ENCODE measurements at regions not wholly inside any gene's neighbourhood (a gene's known extent, or its start where the extent isn't known, plus 50 kb on each side); places are given as distances from the start of the nearest gene placed in this dataset.
A peak's percentile ranks its signal among the peaks of the same experiment; 100 is the strongest.

DNA sequence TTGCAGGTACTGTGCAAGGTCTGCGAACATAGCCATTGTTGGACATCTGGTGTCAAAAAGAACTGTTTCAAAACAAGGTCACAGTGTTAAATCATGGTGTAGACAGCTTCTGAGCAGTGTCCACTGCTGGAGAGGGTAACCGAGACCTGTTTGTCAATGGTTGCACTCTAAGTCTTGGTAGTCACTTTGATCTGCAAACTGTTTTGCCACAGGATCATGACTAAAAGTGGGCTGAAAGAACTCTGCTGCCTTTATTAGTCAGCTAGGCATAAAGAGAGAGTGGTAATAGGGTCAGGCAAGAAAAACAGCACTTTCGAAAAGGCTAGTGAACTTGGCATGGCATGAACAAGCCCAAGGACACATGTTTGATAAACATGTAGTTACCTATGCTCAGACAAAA is 552.3 kb upstream of the CITED2 start:
- Mint-ChIP-seq H3K4me3 (ENCODE audit: unreplicated experiment) (peak overlapping the region; percentile 31), H3K27me3 (ENCODE audit: unreplicated experiment) (peaks cover 6% of the 10 kb centered on the region), H3K4me1 (ENCODE audit: low read depth, unreplicated experiment) (peaks cover 27% of the 10 kb centered on the region), H3K36me3 (ENCODE audit: unreplicated experiment) (no peaks in the 10 kb centered on the region), H3K27ac (ENCODE audit: unreplicated experiment) (peak overlapping the region; percentile 85), H3K9me3 (ENCODE audit: unreplicated experiment) (peaks cover 3% of the 10 kb centered on the region)
- no peak for DNase-seq
- TF ChIP-seq, protein P1, sequence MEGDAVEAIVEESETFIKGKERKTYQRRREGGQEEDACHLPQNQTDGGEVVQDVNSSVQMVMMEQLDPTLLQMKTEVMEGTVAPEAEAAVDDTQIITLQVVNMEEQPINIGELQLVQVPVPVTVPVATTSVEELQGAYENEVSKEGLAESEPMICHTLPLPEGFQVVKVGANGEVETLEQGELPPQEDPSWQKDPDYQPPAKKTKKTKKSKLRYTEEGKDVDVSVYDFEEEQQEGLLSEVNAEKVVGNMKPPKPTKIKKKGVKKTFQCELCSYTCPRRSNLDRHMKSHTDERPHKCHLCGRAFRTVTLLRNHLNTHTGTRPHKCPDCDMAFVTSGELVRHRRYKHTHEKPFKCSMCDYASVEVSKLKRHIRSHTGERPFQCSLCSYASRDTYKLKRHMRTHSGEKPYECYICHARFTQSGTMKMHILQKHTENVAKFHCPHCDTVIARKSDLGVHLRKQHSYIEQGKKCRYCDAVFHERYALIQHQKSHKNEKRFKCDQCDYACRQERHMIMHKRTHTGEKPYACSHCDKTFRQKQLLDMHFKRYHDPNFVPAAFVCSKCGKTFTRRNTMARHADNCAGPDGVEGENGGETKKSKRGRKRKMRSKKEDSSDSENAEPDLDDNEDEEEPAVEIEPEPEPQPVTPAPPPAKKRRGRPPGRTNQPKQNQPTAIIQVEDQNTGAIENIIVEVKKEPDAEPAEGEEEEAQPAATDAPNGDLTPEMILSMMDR (IDR thresholded peaks at IDR 0.05; ENCODE audit: partially characterized antibody, unreplicated experiment): no peak

DNA sequence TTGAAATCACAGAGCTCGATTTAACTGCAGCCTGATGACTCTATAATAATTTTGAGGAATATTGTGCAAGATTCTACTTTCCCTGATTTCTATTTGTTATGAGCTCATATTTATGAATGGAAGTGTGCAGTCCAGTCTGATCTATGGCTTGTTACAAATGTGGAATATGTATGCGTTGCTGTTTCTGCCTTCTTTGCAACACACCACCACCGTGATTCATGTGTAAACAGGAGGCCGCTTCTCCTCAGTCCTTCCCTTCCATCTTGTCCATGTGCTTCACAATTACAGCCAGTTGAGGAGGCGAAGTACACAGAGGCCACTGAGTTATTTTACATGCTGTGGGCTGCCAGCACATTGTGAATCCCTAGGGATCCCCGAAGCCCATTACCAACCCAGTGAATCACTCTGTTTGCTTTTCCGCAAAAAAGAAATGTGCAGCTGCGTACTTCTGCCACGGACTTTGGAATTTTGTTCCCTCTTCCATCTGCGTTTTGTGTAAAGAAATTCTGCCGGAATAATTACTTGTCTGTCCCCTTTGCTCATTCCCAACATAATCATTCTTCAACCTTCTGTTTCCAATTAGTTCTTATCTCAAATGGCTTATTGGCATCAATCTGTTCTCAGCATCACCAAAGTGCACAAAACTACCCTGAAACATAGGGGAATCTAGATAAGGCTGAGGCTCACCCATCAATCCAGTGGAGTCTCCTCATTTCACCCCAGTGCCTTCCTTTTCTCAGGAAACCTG is 551.6 kb upstream of the CITED2 start:
- no peaks in the 10 kb centered on the region for H3K36me3 Mint-ChIP-seq (ENCODE audit: unreplicated experiment)
- peak overlapping the region; percentile 85 for H3K27ac Mint-ChIP-seq (ENCODE audit: unreplicated experiment)
- peaks cover 30% of the 10 kb centered on the region for H3K4me1 Mint-ChIP-seq (ENCODE audit: low read depth, unreplicated experiment)
- peaks cover 6% of the 10 kb centered on the region for H3K27me3 Mint-ChIP-seq (ENCODE audit: unreplicated experiment)
- peak; percentile 65 for DNase-seq
- TF ChIP-seq, protein P1 (IDR thresholded peaks at IDR 0.05; ENCODE audit: partially characterized antibody, unreplicated experiment): no peak
- H3K9me3 Mint-ChIP-seq (ENCODE audit: unreplicated experiment): peaks cover 3% of the 10 kb centered on the region
- H3K4me3 Mint-ChIP-seq (ENCODE audit: unreplicated experiment): peak overlapping the region; percentile 31

DNA sequence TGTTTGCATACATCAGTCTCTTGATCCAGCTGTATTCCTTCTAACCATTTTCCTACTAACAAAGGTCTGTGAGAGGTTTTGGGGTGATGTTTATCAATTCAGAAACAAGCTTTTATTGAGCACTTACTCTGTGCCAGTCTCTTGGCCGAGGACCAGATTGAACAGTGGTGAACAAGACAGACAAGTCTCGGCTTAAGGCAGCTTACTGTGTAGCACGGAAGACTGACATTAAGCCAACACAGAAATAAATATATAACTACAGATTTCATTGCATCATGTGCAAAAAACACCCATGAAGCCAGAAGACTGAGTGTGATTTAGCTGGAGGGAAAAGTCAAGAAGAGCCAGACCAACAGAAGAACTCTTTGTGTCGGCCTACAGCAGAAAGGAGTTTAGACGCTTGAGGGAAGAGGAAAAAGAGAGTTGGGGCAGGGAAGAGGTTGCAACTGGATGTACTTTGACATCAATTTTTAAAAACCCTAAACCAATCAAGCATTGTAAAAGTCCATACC is 549.6 kb upstream of the CITED2 start:
- TF ChIP-seq, protein P1 (IDR thresholded peaks at IDR 0.05; ENCODE audit: partially characterized antibody, unreplicated experiment): no peak
- Mint-ChIP-seq H3K27me3 (ENCODE audit: unreplicated experiment) (peaks cover 14% of the 10 kb centered on the region), H3K9me3 (ENCODE audit: unreplicated experiment) (peaks cover 7% of the 10 kb centered on the region), H3K27ac (ENCODE audit: unreplicated experiment) (no peak overlapping the region), H3K4me1 (ENCODE audit: low read depth, unreplicated experiment) (peaks cover 46% of the 10 kb centered on the region), H3K36me3 (ENCODE audit: unreplicated experiment) (no peaks in the 10 kb centered on the region), H3K4me3 (ENCODE audit: unreplicated experiment) (no peak overlapping the region)
- no peak for DNase-seq

DNA sequence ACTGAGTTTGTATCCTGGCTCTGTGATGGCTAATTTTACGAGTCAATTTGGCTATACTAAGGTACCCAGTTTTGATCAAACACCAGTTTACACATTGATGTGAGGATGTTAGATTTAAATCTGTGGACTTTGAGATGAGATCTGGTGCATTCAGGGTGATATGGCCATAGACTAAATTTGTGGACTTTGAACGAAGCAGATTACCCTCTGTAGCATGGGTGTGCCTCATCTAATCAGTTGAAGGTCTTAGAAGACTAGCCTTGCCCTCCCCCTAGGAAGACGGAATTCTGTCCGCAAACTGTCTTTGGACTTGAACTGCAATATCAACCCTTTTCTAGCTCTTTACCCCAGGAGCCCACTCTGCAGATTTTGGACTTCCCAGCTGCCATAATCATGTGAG is 547.8 kb upstream of the CITED2 start:
- H3K9me3 Mint-ChIP-seq (ENCODE audit: unreplicated experiment): peaks cover 7% of the 10 kb centered on the region
- H3K36me3 Mint-ChIP-seq (ENCODE audit: unreplicated experiment): no peaks in the 10 kb centered on the region
- H3K4me3 Mint-ChIP-seq (ENCODE audit: unreplicated experiment): no peak overlapping the region
- H3K27ac Mint-ChIP-seq (ENCODE audit: unreplicated experiment): no peak overlapping the region
- TF ChIP-seq, protein P1 (IDR thresholded peaks at IDR 0.05; ENCODE audit: partially characterized antibody, unreplicated experiment): no peak
- DNase-seq: no peak
- peaks cover 52% of the 10 kb centered on the region for H3K4me1 Mint-ChIP-seq (ENCODE audit: low read depth, unreplicated experiment)
- H3K27me3 Mint-ChIP-seq (ENCODE audit: unreplicated experiment): peaks cover 14% of the 10 kb centered on the region

DNA sequence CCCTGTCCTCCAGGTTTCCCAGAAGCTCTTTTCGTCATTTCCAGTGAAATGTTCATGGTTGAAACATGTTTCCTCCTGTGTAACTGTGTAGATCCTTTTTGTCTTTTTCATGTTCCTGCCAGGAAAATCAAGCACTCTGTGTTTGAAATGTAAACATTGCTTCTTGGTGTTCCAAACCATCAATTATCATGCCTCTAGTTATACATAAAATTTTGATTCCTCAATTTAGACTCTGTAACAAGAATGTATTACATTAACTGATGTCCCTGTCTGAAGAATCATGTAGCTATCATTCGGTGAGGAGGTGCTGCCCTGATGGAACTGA is 546.3 kb upstream of the CITED2 start:
- peak overlapping the region; percentile 4 for H3K4me3 Mint-ChIP-seq (ENCODE audit: unreplicated experiment)
- peaks cover 4% of the 10 kb centered on the region for H3K9me3 Mint-ChIP-seq (ENCODE audit: unreplicated experiment)
- peaks cover 11% of the 10 kb centered on the region for H3K27me3 Mint-ChIP-seq (ENCODE audit: unreplicated experiment)
- no peak for DNase-seq
- no peaks in the 10 kb centered on the region for H3K36me3 Mint-ChIP-seq (ENCODE audit: unreplicated experiment)
- TF ChIP-seq, protein P1 (IDR thresholded peaks at IDR 0.05; ENCODE audit: partially characterized antibody, unreplicated experiment): no peak
- peak overlapping the region; percentile 67 for H3K27ac Mint-ChIP-seq (ENCODE audit: unreplicated experiment)
- H3K4me1 Mint-ChIP-seq (ENCODE audit: low read depth, unreplicated experiment): peaks cover 39% of the 10 kb centered on the region

Data from glutamatergic neuron (in vitro differentiated cells).